ENCODE measurements at regions not wholly inside any gene's neighbourhood (a gene's known extent, or its start where the extent isn't known, plus 50 kb on each side); places are given as distances from the start of the nearest gene placed in this dataset.

DNA sequence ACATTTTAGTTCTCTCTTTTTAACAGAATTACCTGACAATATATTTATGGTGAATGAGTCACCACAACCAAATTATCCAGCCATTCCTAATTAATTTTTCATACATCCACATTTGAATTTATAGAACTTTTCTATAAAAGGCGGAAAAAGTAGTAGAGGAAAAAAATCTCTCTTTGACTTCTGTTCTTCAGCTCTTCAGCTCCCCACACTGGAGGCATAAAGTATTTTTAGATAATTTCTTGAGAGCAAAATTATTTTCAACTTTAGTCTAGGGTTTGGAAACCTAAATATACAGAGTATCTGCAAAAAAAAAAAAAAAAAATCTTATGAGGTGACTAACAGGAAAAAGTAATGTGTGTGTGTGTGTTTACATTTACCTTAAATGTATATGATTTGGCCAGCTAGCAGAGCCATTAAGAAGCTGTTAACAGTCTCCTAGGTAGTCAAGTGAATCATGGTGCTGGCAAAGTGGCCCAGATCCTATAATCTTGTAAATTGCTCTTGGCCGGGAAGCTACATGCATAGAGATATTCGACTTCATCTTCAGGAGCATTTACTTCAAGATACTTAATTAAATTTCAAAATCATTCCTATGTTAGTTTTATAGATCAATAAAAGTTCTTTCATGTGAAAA is 383.1 kb upstream of the STEAP1 start:
- Histone ChIP-seq H3K27ac (replicated peaks) (no peak overlapping the region), H3K4me3 (replicated peaks; ENCODE audit: insufficient read depth, low read length) (no peak overlapping the region), H3K27me3 (ENCODE audit: insufficient read depth, poor library complexity, severe bottlenecking) (no peaks in the 10 kb centered on the region)
- no peak for DNase-seq (ENCODE audit: low read depth in 1 of 2, low spot score in 1 of 2)
- TF ChIP-seq GABPA (IDR thresholded peaks at IDR 0.05; ENCODE audit: low read depth) (no peak), SPI1 (IDR thresholded peaks at IDR 0.05; ENCODE audit: borderline replicate concordance, low read depth) (no peak), POLR2AphosphoS5 (IDR thresholded peaks at IDR 0.05; ENCODE audit: low read depth) (no peak)
- TF ChIP-seq, protein P1, sequence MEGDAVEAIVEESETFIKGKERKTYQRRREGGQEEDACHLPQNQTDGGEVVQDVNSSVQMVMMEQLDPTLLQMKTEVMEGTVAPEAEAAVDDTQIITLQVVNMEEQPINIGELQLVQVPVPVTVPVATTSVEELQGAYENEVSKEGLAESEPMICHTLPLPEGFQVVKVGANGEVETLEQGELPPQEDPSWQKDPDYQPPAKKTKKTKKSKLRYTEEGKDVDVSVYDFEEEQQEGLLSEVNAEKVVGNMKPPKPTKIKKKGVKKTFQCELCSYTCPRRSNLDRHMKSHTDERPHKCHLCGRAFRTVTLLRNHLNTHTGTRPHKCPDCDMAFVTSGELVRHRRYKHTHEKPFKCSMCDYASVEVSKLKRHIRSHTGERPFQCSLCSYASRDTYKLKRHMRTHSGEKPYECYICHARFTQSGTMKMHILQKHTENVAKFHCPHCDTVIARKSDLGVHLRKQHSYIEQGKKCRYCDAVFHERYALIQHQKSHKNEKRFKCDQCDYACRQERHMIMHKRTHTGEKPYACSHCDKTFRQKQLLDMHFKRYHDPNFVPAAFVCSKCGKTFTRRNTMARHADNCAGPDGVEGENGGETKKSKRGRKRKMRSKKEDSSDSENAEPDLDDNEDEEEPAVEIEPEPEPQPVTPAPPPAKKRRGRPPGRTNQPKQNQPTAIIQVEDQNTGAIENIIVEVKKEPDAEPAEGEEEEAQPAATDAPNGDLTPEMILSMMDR (IDR thresholded peaks at IDR 0.05; ENCODE audit: insufficient read depth, low read length): no peak
- TF ChIP-seq, protein P2, sequence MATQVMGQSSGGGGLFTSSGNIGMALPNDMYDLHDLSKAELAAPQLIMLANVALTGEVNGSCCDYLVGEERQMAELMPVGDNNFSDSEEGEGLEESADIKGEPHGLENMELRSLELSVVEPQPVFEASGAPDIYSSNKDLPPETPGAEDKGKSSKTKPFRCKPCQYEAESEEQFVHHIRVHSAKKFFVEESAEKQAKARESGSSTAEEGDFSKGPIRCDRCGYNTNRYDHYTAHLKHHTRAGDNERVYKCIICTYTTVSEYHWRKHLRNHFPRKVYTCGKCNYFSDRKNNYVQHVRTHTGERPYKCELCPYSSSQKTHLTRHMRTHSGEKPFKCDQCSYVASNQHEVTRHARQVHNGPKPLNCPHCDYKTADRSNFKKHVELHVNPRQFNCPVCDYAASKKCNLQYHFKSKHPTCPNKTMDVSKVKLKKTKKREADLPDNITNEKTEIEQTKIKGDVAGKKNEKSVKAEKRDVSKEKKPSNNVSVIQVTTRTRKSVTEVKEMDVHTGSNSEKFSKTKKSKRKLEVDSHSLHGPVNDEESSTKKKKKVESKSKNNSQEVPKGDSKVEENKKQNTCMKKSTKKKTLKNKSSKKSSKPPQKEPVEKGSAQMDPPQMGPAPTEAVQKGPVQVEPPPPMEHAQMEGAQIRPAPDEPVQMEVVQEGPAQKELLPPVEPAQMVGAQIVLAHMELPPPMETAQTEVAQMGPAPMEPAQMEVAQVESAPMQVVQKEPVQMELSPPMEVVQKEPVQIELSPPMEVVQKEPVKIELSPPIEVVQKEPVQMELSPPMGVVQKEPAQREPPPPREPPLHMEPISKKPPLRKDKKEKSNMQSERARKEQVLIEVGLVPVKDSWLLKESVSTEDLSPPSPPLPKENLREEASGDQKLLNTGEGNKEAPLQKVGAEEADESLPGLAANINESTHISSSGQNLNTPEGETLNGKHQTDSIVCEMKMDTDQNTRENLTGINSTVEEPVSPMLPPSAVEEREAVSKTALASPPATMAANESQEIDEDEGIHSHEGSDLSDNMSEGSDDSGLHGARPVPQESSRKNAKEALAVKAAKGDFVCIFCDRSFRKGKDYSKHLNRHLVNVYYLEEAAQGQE (IDR thresholded peaks at IDR 0.05; ENCODE audit: insufficient replicate concordance, low read depth): no peak

DNA sequence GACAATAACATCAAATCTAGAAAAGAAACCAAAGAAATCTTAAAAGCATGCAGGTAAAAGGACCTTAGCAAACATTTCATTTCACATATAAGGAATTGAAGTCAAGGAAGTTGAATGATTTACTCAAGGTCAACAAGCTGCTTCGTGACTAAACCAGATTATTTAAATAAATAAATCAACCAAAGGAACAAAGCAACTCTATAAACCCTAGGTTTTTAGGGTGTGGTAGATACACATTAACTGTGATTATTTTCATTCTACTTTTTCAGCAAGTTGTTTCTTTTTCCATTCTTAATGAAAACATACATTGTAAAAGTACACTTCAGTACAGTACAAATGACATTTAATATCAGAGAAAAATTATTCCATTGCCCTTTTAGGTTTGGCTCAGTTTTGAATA is 382.0 kb upstream of the STEAP1 start:
- no peaks in the 10 kb centered on the region for H3K27me3 ChIP-seq (ENCODE audit: insufficient read depth, poor library complexity, severe bottlenecking)
- H3K4me3 ChIP-seq (replicated peaks; ENCODE audit: insufficient read depth, low read length): no peak overlapping the region
- no peak overlapping the region for H3K27ac ChIP-seq (replicated peaks)
- no peak for TF ChIP-seq GABPA (IDR thresholded peaks at IDR 0.05; ENCODE audit: low read depth)
- TF ChIP-seq, protein P1 (IDR thresholded peaks at IDR 0.05; ENCODE audit: insufficient read depth, low read length): no peak
- TF ChIP-seq POLR2AphosphoS5 (IDR thresholded peaks at IDR 0.05; ENCODE audit: low read depth): no peak
- TF ChIP-seq SPI1 (IDR thresholded peaks at IDR 0.05; ENCODE audit: borderline replicate concordance, low read depth): no peak
- TF ChIP-seq, protein P2 (IDR thresholded peaks at IDR 0.05; ENCODE audit: insufficient replicate concordance, low read depth): no peak
- DNase-seq (ENCODE audit: low read depth in 1 of 2, low spot score in 1 of 2): no peak

DNA sequence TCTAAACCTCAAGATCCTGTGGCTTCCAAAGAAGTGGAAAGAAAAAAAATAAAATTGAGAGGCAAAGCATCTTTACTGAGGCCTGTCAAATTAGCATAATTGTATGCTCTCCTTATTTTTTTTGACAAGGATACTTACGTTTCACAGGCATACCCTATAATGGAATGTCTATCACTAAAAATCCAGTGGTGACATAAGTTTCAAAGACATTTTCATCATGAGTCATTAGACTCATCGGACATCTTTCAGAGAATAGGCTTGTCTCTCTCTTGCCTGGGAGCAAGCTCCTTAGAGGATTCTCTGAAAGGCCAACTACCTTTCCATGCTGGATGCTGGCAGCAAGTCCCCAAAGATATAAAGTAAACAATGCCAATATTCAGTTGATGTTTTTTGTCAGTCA is 380.7 kb upstream of the STEAP1 start:
- no peak overlapping the region for H3K4me3 ChIP-seq (replicated peaks; ENCODE audit: insufficient read depth, low read length)
- no peaks in the 10 kb centered on the region for H3K27me3 ChIP-seq (ENCODE audit: insufficient read depth, poor library complexity, severe bottlenecking)
- DNase-seq (ENCODE audit: low read depth in 1 of 2, low spot score in 1 of 2): no peak
- TF ChIP-seq POLR2AphosphoS5 (IDR thresholded peaks at IDR 0.05; ENCODE audit: low read depth): no peak
- TF ChIP-seq, protein P2 (IDR thresholded peaks at IDR 0.05; ENCODE audit: insufficient replicate concordance, low read depth): no peak
- no peak for TF ChIP-seq SPI1 (IDR thresholded peaks at IDR 0.05; ENCODE audit: borderline replicate concordance, low read depth)
- TF ChIP-seq, protein P1 (IDR thresholded peaks at IDR 0.05; ENCODE audit: insufficient read depth, low read length): no peak
- no peak for TF ChIP-seq GABPA (IDR thresholded peaks at IDR 0.05; ENCODE audit: low read depth)
- no peak overlapping the region for H3K27ac ChIP-seq (replicated peaks)
